HEK293T (cell line): ENCODE measurements at regions not wholly inside any gene's neighbourhood (a gene's known extent, or its start where the extent isn't known, plus 50 kb on each side); places are given as distances from the start of the nearest gene placed in this dataset.

Source experiments
- FOXA1 ChIP-seq: fragments of 450-650 bp; IDR thresholded peaks from 2 replicates; pipeline ENCODE4 v1.6.1; 2016; ENCODE audit warnings: mild to moderate bottlenecking
- FOXM1 ChIP-seq: fragments of 450-650 bp; IDR thresholded peaks from 2 replicates; pipeline ENCODE4 v1.6.1; 2017; ENCODE audit warnings: mild to moderate bottlenecking, borderline replicate concordance
- HDGF ChIP-seq: fragments of 450-650 bp; IDR thresholded peaks from 2 replicates; pipeline ENCODE4 v1.6.1; 2017; ENCODE audit warnings: antibody characterized with exemption, borderline replicate concordance
- LEF1 ChIP-seq: fragments of 450-650 bp; IDR thresholded peaks from 2 replicates; pipeline ENCODE4 v1.6.1; 2017; ENCODE audit warnings: mild to moderate bottlenecking, borderline replicate concordance
- NFRKB ChIP-seq: fragments of 450-650 bp; IDR thresholded peaks from 2 replicates; pipeline ENCODE4 v1.6.1; 2016; ENCODE audit warnings: mild to moderate bottlenecking, moderate library complexity
- SP1 ChIP-seq: fragments of 450-650 bp; IDR thresholded peaks from 2 replicates; pipeline ENCODE4 v1.6.1; 2017
- SUZ12 ChIP-seq: fragments of 450-650 bp; IDR thresholded peaks from 2 replicates; pipeline ENCODE4 v1.6.1; 2016; ENCODE audit warnings: mild to moderate bottlenecking
- TARDBP ChIP-seq: fragments of 450-650 bp; IDR thresholded peaks from 2 replicates; pipeline ENCODE4 v1.6.1; 2016

DNA sequence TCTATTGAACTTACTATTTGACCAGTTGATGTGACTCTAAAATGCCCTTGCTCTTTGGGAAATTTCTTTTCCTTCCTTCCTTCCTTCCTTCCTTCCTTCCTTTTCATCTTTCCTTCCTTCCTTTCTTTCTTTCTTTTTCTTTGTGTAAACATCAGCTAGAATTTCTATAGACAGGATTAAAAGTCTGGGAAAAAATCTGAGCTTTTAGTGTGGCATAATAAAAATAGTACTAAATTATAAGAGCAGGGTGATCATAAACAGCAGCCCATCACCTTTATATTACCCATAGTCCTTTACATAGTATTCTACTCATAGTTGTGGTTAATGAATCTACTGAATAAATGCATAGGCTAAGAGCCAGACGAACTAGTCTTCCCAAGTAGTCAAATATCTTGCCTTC is 281.0 kb upstream of the DAB1 start:
- no peak for TF ChIP-seq LEF1
- TF ChIP-seq FOXA1, result no peak
- TF ChIP-seq SP1, result no peak
- no peak for TF ChIP-seq SUZ12
- no peak for TF ChIP-seq HDGF
- TF ChIP-seq TARDBP, result no peak
- no peak for TF ChIP-seq NFRKB
- TF ChIP-seq FOXM1, result no peak
